ENCODE measurements at regions not wholly inside any gene's neighbourhood (a gene's known extent, or its start where the extent isn't known, plus 50 kb on each side); places are given as distances from the start of the nearest gene placed in this dataset.

- TF ChIP-seq CTCF (IDR thresholded peaks at IDR 0.05) (no peak), POLR2A (IDR thresholded peaks at IDR 0.05) (no peak)
These were observed 786.8 kb downstream of the TMTC2 start for GRCh38 chr12:83473408-83474095.
